ENCODE measurements at regions not wholly inside any gene's neighbourhood (a gene's known extent, or its start where the extent isn't known, plus 50 kb on each side); places are given as distances from the start of the nearest gene placed in this dataset.

DNA sequence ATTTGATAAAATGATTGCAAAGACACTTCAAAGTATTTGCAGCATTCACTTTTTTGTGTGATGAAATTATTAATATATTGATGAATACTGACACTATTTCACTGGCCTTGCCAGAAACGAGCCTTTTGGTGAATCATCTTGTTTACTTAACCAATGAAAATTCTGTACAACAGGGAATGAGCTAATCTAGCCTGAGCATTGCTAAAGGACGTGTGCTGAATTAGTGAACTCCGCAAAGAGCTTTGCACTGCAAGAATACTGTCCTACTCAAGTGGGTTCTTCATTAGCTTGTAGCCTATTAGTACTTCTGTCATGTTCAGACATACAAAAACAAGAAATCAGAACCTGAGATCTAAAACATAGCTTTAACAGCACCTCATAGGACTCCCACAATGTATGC is 172.0 kb upstream of the NRSN1 start:
- TF ChIP-seq POLR2AphosphoS5 (IDR thresholded peaks at IDR 0.05; ENCODE audit: borderline replicate concordance, low read depth, low read length) (no peak), EZH2 (IDR thresholded peaks at IDR 0.05) (no peak)
